Stimulated activated CD4-positive, alpha-beta T cell treated with anti-CD3 and anti-CD28 coated beads, Interleukin-15, amount 100 ng/mL, for 24 hours (primary cell): ENCODE measurements at regions not wholly inside any gene's neighbourhood (a gene's known extent, or its start where the extent isn't known, plus 50 kb on each side); places are given as distances from the start of the nearest gene placed in this dataset.
"Not testable (repeated sequence)": the region's sequence is repeated elsewhere in the genome, so short reads cannot be mapped to it uniquely, and the experiment has no call there.

Experiments
- DNase-seq: peaks from one replicate; pipeline ENCODE4 v3.0.0-alpha.2; 2020

DNA sequence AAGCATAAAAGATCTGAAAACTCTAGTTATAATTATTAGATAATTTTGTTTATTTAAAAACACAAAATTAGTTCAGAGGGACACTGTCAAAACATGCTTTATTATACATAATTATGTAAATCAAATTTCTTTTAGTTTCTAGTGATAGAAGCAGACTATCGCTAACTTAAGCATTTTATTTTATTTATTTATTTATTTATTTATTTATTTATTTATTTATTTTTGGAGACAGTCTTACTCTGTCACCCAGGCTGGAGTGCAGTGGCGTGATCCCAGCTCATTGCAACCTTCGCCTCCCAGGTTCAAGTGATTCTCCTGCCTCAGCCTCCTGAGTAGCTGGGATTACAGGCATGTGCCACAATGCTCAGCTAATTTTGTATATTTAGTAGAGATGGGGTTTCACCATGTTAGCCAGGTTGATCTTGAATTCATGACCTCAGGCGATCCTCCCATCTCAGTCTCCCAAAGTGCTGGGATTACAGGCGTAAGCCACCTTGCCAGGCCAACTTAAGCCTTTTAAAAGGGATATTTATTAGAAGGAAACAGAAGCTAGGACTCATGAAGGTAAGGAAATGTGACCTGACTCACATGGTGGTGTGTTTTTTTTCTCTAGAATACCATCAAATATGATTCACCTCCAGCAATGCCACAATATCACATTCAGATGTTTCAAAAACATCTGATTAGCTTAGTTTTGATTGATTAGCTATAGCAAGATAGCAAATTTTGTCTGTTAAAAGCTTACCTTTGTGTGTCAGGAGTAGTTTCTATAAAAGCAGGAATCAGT is 1357.4 kb upstream of the ADGRL4 start:
- DNase-seq, result no peak

GRCh38 chr1:80359666-80360065 is 1353.1 kb upstream of the ADGRL4 start:
- DNase-seq, result no peak

- DNase-seq, result no peak
Measured at GRCh38 chr1:80349218-80349617, 1342.7 kb upstream of the ADGRL4 start.

GRCh38 chr1:80341021-80341420 is 1334.5 kb upstream of the ADGRL4 start:
- no peak for DNase-seq

- DNase-seq, result no peak
Measured at GRCh38 chr1:80318108-80318507, 1311.6 kb upstream of the ADGRL4 start.

GRCh38 chr1:80310703-80311245 is 1304.2 kb upstream of the ADGRL4 start:
- no peak for DNase-seq

GRCh38 chr1:80305466-80305865 is 1298.9 kb upstream of the ADGRL4 start:
- no peak for DNase-seq

- no peak for DNase-seq
Measured at GRCh38 chr1:80293818-80294217, 1287.3 kb upstream of the ADGRL4 start.

- not testable (repeated sequence) for DNase-seq
Measured at GRCh38 chr1:80288750-80289149, 1282.2 kb upstream of the ADGRL4 start.

DNA sequence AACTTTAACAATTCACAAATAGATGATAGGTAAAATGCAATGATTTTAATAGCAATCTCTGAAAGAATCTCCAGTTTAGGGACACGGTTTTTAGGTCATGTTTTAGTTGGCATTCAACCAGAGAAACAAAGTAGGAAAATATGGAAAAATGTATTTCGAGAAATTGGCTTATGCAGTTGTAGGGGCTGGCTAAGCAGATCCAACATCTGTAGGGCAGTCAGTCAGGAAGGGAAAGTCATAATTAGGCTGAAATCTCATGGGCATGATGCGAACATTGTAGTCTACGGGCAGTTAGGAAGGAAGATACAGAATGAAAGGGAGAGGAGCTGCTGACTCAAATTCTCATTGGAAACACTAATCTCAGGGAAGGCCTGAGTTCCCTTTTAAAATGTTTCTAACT is 1276.0 kb upstream of the ADGRL4 start:
- DNase-seq, result no peak

DNA sequence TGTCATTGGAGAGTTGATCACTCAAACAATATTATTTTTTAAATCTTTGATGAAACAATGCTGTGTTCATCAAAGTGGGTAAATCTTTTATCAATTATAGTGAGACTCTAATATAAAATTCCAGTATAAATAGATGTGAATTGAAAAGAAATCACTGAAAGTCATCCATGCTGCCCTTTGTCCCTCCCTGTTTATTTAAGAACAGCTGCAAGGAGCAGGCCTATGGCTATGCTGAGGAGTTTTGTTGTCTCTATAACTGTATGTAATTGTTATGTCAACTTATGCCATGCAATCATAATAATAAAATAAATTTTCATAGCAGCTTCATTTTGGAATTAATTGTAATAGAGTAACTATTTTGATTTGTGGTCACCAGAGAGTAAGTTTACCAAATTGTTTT is 1272.4 kb upstream of the ADGRL4 start:
- DNase-seq, result no peak

DNA sequence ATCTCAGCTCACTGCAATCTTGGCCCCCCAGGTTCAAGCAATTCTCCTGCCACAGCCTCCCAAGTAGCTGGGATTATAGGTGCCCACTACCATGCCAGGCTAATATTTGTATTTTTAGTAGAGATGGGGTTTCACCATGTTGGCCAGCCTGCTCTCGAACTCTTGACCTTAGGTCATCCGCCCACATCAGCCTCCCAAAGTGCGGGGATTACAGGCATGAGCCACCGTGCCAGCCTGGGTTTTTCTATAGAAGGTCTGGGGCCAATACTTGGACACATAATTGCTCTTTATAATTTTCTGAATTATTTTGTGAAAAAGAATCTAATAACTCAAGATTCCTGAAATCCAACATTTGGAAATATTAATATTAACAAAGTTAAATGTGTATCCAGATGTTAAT is 1267.7 kb upstream of the ADGRL4 start:
- no peak for DNase-seq

DNA sequence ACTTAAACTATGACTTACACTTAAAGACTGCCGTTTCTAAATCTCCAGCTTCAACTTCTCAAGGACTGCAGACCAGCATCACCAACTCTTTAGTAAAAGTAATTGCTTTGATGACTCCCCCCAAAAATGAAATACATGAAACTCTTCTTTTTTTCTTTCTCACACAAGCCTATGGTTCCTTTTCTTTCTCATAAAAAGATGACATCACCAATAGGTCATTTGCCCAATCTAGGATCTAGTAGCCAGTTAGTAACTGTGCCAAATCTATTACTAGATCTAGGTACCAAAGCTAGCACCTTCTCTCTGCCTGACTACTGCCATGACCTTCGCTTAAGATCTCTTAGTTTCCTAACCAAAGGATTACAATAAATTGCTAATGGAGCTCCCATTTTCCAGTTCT is 1266.0 kb upstream of the ADGRL4 start:
- DNase-seq, result no peak

GRCh38 chr1:80258659-80259058 is 1252.1 kb upstream of the ADGRL4 start:
- no peak for DNase-seq

- DNase-seq, result no peak
Measured at GRCh38 chr1:80251591-80251990, 1245.1 kb upstream of the ADGRL4 start.

DNA sequence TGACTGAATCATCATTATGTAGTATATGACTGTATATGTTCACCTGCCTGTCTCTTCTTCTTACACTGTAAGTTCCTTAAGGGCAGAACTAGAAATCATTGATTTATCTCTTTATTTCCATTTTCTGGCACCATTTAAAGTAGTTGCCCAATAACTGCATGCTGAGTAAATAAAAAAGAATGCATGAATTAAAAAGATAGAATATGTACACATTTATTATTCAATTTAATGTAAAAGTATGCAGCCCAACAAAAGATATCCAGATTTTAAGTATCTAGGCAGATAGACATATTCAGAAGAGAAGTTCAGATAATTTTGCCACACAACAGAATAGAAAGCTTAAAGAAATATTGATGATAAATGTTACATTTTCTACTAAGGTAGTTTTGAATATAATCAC is 1244.6 kb upstream of the ADGRL4 start:
- DNase-seq, result no peak

DNA sequence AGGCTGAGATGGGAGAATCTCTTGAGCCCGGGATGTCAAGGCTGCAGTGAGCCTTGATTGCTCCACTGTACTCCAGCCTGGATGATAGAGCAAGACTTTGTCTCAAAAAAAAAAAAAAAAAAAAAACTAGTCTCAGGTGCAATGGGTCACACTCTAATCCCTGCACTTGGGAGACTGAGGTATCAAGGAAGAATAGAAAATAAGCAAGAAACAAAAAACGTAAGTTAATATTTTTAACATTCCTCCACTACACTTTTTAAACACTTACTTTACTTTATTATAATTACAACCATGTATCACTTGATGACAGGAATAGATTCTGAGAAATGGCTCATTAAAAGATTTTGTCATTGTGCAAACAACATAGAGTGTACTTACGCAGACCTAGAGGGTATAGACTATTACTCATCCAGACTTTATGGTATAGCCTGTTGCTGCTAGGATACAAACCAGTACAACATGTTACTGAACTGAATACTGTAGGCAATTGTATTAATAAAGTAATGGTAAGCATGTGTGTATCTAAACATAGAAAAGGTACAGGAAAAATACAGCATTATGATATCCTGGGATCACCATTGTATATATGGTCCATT is 1244.1 kb upstream of the ADGRL4 start:
- DNase-seq, result no peak

GRCh38 chr1:80249699-80250098 is 1243.2 kb upstream of the ADGRL4 start:
- no peak for DNase-seq

DNA sequence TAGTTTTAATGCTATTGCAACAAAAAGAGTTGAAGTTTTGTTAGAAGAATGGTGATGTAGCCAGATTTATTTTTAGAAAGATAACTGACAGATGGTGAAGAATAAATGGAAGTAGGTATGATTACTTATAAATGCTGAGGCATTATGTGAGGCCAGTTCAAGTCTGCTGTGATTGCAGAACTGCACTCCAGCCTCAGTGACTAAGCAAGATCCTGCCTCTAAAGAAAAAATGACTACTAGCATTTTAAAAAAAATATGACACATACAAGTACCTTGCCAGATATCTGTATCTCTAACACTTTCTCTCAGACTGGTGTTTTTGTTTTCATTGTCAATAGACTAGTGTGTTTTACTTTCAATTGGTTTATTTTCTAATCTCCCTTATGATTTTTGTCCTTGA is 1242.4 kb upstream of the ADGRL4 start:
- no peak for DNase-seq

- no peak for DNase-seq
Measured at GRCh38 chr1:80245813-80246212, 1239.3 kb upstream of the ADGRL4 start.

GRCh38 chr1:80244372-80244771 is 1237.8 kb upstream of the ADGRL4 start:
- DNase-seq, result no peak

GRCh38 chr1:80241566-80241965 is 1235.0 kb upstream of the ADGRL4 start:
- DNase-seq, result no peak

DNA sequence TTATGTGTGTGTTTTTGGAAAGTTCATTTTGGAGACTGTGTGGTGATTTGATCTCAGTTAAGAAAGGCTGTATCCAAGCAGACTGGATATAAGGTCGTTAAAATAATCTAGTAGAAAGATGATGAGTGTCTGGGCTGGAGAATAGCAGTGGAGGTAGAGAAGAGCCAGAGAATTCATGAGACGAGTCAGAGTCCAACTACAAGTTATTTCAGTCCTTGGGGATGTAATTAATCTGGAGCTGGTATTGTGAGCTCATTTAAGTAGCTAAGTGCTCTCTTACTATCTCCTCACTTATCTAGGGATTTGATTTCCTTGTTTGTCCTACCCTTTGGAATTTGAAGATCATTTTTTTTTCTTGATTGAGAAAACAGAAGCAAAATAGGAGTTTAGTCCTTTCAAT is 1219.0 kb upstream of the ADGRL4 start:
- no peak for DNase-seq

DNA sequence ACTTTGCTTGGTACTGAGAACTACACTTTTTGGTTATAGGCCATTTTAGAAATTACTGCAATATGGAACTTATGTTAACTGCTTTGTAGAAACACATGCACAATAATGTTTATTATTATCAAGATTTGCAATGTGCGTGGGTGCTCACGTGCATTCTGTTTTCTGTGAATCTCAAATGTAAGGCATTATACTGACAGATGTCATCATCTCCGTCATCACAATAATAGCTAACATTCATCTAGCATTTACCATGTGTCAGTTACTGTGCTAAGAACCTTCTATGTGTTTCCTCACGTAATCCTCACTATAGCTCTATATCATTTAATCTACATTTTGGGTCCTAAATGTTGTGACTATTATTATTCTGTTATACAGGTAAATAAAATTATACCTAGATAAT is 1214.8 kb upstream of the ADGRL4 start:
- no peak for DNase-seq

GRCh38 chr1:80218112-80218511 is 1211.6 kb upstream of the ADGRL4 start:
- DNase-seq, result no peak
